SK-N-MC (cell line): ENCODE measurements at regions not wholly inside any gene's neighbourhood (a gene's known extent, or its start where the extent isn't known, plus 50 kb on each side); places are given as distances from the start of the nearest gene placed in this dataset.

ENCODE experiments used
- DNase-seq: peaks from one replicate; pipeline ENCODE4 v3.0.0-alpha.2; 2011; ENCODE audit warnings: low read depth, low spot score
- H3K27ac ChIP-seq: fragments of 200-600 bp; sonication (generic); 2 replicates; pipeline ENCODE4 v1.5.1; 2016; ENCODE audit warnings: mixed run types
- H3K36me3 ChIP-seq: fragments of 200-600 bp; sonication (generic); 2 replicates; pipeline ENCODE4 v1.6.1; 2017; ENCODE audit warnings: antibody characterized with exemption, low read length, mixed read lengths; ENCODE audit not compliant: insufficient read depth
- H3K4me3 ChIP-seq: fragments of 200-600 bp; sonication (generic); 2 replicates; pipeline ENCODE4 v1.5.1; 2016
- H3K9ac ChIP-seq: fragments of 200-600 bp; sonication (generic); 2 replicates; pipeline ENCODE4 v1.8.0; 2017; ENCODE audit warnings: mixed run types, mixed read lengths; ENCODE audit not compliant: insufficient read length
- H3K9me3 ChIP-seq: fragments of 200-600 bp; sonication (generic); 2 replicates; pipeline ENCODE4 v1.6.1; 2017; ENCODE audit warnings: low read depth, mild to moderate bottlenecking, antibody characterized with exemption, low read length, moderate library complexity, mixed read lengths
- EZH2 ChIP-seq: fragments of 200-600 bp; sonication (generic); IDR thresholded peaks from one replicate; pipeline ENCODE4 v1.6.1; 2017; ENCODE audit warnings: antibody characterized with exemption
- FOXP2 ChIP-seq: optimal IDR thresholded peaks from 2 replicates; pipeline ENCODE3; 2011; ENCODE audit warnings: mild to moderate bottlenecking, moderate library complexity; ENCODE audit not compliant: insufficient read depth; ENCODE audit errors: extremely low read length, control extremely low read depth
- POLR2AphosphoS5 ChIP-seq: IDR thresholded peaks from 2 replicates; pipeline ENCODE4 v1.6.1; 2012; ENCODE audit warnings: mild to moderate bottlenecking, low read depth, low read length, borderline replicate concordance

- DNase-seq, result no peak
- H3K9ac ChIP-seq, result no peak overlapping the region
These were observed 545.0 kb downstream of the DIPK2A start for GRCh38 chr3:144516589-144516988.

DNA sequence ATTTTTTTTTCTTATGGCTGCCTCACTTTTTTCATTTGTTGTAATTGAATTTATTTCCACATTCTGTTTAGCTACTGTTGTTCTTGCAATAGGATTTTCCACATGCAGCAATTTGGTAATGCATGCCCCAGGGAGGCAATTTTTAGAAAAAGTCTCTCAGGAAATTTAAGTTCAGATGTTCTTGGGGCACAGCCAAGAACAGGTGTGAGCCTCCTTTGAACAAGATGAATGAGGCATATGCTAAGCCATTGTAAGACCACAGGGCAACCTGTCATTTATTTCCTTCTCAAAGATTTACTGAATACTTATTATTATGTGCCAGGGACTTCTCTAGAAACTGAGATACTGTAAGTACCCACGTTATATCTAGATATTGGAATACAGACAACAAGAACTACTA is 549.5 kb downstream of the DIPK2A start:
- no peak for TF ChIP-seq EZH2
- TF ChIP-seq POLR2AphosphoS5, result no peak
- TF ChIP-seq FOXP2, result no peak
- no peaks in the 10 kb centered on the region for H3K9me3 ChIP-seq
- H3K27ac ChIP-seq, result no peak overlapping the region
- H3K9ac ChIP-seq, result no peak overlapping the region
- H3K4me3 ChIP-seq, result no peak overlapping the region
- no peaks in the 10 kb centered on the region for H3K36me3 ChIP-seq
- DNase-seq, result no peak

More at GRCh38 chr3:144516589-144516988, 545.0 kb downstream of the DIPK2A start:
- no peak overlapping the region for H3K27ac ChIP-seq
- no peak for TF ChIP-seq POLR2AphosphoS5
- no peak for TF ChIP-seq EZH2
- no peak for TF ChIP-seq FOXP2
- H3K4me3 ChIP-seq, result no peak overlapping the region
- H3K9me3 ChIP-seq, result no peaks in the 10 kb centered on the region
- no peaks in the 10 kb centered on the region for H3K36me3 ChIP-seq

- no peak for DNase-seq
- Histone ChIP-seq H3K4me3 (no peak overlapping the region), H3K9ac (no peak overlapping the region), H3K27ac (no peak overlapping the region), H3K36me3 (no peaks in the 10 kb centered on the region), H3K9me3 (no peaks in the 10 kb centered on the region)
- TF ChIP-seq FOXP2 (no peak), EZH2 (no peak), POLR2AphosphoS5 (no peak)
These were observed 550.8 kb downstream of the DIPK2A start for GRCh38 chr3:144522456-144522855.

DNA sequence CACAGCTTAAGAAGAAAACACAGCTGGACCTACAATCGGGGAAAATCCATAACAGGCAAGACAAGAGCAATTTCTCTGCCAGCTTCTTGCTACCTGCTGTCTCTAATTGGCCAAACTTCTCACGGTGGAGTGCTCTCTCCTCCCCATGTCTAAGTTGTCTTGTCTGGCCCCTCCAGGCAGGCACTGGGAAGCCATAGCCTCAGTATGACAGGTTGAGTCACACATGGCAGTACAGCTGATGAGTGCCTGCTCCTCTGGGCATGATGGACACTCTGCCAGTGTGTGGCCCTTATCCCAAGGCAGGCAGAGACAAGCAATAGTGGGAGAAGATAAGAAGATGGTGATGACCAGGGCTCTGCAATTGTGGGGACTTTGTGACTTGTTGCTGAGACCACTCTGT is 551.8 kb downstream of the DIPK2A start:
- Histone ChIP-seq H3K9me3 (no peaks in the 10 kb centered on the region), H3K4me3 (no peak overlapping the region), H3K27ac (no peak overlapping the region), H3K9ac (no peak overlapping the region), H3K36me3 (no peaks in the 10 kb centered on the region)
- no peak for DNase-seq
- TF ChIP-seq POLR2AphosphoS5 (no peak), FOXP2 (no peak)

- TF ChIP-seq FOXP2, result no peak
- TF ChIP-seq EZH2, result no peak
- TF ChIP-seq POLR2AphosphoS5, result no peak
- H3K27ac ChIP-seq, result no peak overlapping the region
- DNase-seq, result no peak
These were observed 552.9 kb downstream of the DIPK2A start for GRCh38 chr3:144524531-144524930.

DNA sequence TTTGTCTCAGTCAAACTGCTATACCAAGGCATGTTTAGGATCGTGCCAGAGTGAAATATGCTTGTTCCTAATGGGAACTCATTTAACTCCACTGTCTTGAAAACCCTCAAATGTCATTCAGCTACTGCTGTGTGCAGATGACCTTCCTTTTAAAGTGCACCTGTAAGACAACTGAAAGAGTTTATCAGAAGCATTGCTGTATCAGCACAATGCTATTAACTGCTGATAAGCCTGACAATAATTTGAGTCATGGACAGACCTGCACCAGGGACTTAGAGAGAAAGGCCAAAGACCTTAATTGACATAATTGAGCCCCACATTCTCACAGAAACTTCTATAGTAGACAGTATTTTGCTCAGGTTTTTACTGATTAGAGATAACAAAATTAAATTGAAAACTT is 557.9 kb downstream of the DIPK2A start:
- no peak overlapping the region for H3K27ac ChIP-seq
- no peaks in the 10 kb centered on the region for H3K36me3 ChIP-seq
- DNase-seq, result no peak
- TF ChIP-seq POLR2AphosphoS5 (no peak), EZH2 (no peak), FOXP2 (no peak)
- H3K9ac ChIP-seq, result no peak overlapping the region
- no peaks in the 10 kb centered on the region for H3K9me3 ChIP-seq
- H3K4me3 ChIP-seq, result no peak overlapping the region

More at GRCh38 chr3:144524531-144524930, 552.9 kb downstream of the DIPK2A start:
- H3K9ac ChIP-seq, result no peak overlapping the region
- no peak overlapping the region for H3K4me3 ChIP-seq
- H3K36me3 ChIP-seq, result no peaks in the 10 kb centered on the region
- no peaks in the 10 kb centered on the region for H3K9me3 ChIP-seq

DNA sequence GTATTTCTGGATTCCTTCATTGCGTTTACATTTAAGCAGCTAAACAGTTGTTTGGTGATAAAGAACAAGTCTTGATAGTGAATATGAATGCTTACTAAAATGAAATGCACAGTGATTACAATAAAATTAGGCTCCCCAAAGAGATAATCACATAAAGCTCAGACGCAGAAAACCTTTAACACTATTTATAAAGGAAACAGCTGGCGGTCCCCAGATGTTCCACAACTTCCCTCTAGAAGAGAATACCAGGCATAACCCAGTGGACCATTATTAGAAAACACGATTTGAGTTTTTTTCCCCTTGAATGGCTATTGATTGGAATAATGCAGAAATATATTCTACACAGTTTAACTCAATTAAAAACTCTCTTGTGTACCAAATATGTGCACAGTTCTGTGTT is 573.2 kb downstream of the DIPK2A start:
- no peak overlapping the region for H3K9ac ChIP-seq
- H3K9me3 ChIP-seq, result peaks cover 5% of the 10 kb centered on the region; the same call in 1 of the 2 replicates
- TF ChIP-seq POLR2AphosphoS5, result no peak
- no peak for TF ChIP-seq EZH2
- no peak for TF ChIP-seq FOXP2
- peak; percentile 24 for DNase-seq
- H3K27ac ChIP-seq, result peak overlapping the region; percentile 40
- no peaks in the 10 kb centered on the region for H3K36me3 ChIP-seq
- peak overlapping the region; percentile 17 for H3K4me3 ChIP-seq

- H3K27ac ChIP-seq, result no peak overlapping the region
These were observed 574.9 kb downstream of the DIPK2A start for GRCh38 chr3:144546539-144546938.

GRCh38 chr3:144548346-144548745 is 576.7 kb downstream of the DIPK2A start:
- Histone ChIP-seq H3K4me3 (no peak overlapping the region), H3K9ac (no peak overlapping the region), H3K36me3 (no peaks in the 10 kb centered on the region), H3K9me3 (no peaks in the 10 kb centered on the region), H3K27ac (no peak overlapping the region)
- no peak for TF ChIP-seq POLR2AphosphoS5
- no peak for TF ChIP-seq EZH2
- no peak for TF ChIP-seq FOXP2
- DNase-seq, result no peak

More at GRCh38 chr3:144546539-144546938, 574.9 kb downstream of the DIPK2A start:
- no peaks in the 10 kb centered on the region for H3K9me3 ChIP-seq
- TF ChIP-seq POLR2AphosphoS5 (no peak), EZH2 (no peak), FOXP2 (no peak)
- no peak overlapping the region for H3K9ac ChIP-seq
- DNase-seq, result no peak
- no peak overlapping the region for H3K4me3 ChIP-seq
- no peaks in the 10 kb centered on the region for H3K36me3 ChIP-seq
